Fibroblast of lung (primary cell): ENCODE measurements at regions not wholly inside any gene's neighbourhood (a gene's known extent, or its start where the extent isn't known, plus 50 kb on each side); places are given as distances from the start of the nearest gene placed in this dataset.

ENCODE experiments used
- DNase-seq, 2 donors: peaks; one replicate each; pipeline versions ENCODE4 v3.0.0 to v3.0.0-alpha.2; 2010; ENCODE audit warnings: low read depth in 2 of 2
- H2AFZ ChIP-seq: 2 replicates; pipeline ENCODE4 v1.5.1; 2012; ENCODE audit warnings: low read length, control low read depth, inconsistent platforms
- H3K27ac ChIP-seq: 2 replicates; pipeline ENCODE4 v1.5.1; 2011; ENCODE audit warnings: low read length, control low read depth; ENCODE audit not compliant: insufficient read depth
- H3K27me3 ChIP-seq: 2 replicates; pipeline ENCODE4 v1.5.1; 2011; ENCODE audit warnings: mild to moderate bottlenecking, low read length; ENCODE audit not compliant: control insufficient read depth, insufficient read depth
- H3K36me3 ChIP-seq: 2 replicates; pipeline ENCODE4 v1.5.1; 2011; ENCODE audit warnings: low read length; ENCODE audit not compliant: control insufficient read depth, insufficient read depth
- H3K4me1 ChIP-seq: 2 replicates; pipeline ENCODE4 v1.5.1; 2011; ENCODE audit warnings: low read length; ENCODE audit not compliant: control insufficient read depth, insufficient read depth; ENCODE audit errors: extremely low read depth
- H3K4me2 ChIP-seq: 2 replicates; pipeline ENCODE4 v1.5.1; 2011; ENCODE audit warnings: low read length, control low read depth; ENCODE audit not compliant: insufficient read depth; ENCODE audit errors: extremely low read depth
- H3K4me3 ChIP-seq, 4 experiments: fragments of 200-600 bp in 1 of 4; sonication (generic) in 1 of 4; replicated peaks in 1 of 4; 2 replicates each; pipeline ENCODE4 v1.5.1; 2011 to 2016; ENCODE audit warnings: low read length in 4 of 4, low read depth in 3 of 4, mild to moderate bottlenecking in 3 of 4, control low read depth in 2 of 4, inconsistent platforms in 1 of 4, mixed read lengths in 1 of 4; ENCODE audit not compliant: insufficient read depth in 1 of 4; ENCODE audit errors: control extremely low read depth in 1 of 4
- H3K79me2 ChIP-seq: 2 replicates; pipeline ENCODE4 v1.5.1; 2012; ENCODE audit warnings: mild to moderate bottlenecking, low read length, inconsistent platforms; ENCODE audit not compliant: control insufficient read depth, insufficient read depth
- H3K9ac ChIP-seq: 2 replicates; pipeline ENCODE4 v1.5.1; 2011; ENCODE audit warnings: mild to moderate bottlenecking, low read length, control low read depth; ENCODE audit not compliant: insufficient read depth
- H3K9me3 ChIP-seq: 2 replicates; pipeline ENCODE4 v1.5.1; 2012; ENCODE audit warnings: low read depth, low read length; ENCODE audit not compliant: control insufficient read depth, insufficient read depth
- H4K20me1 ChIP-seq: 2 replicates; pipeline ENCODE4 v1.5.1; 2011; ENCODE audit warnings: low read length; ENCODE audit not compliant: control insufficient read depth, insufficient read depth; ENCODE audit errors: extremely low read depth
- EZH2 ChIP-seq: IDR thresholded peaks from 2 replicates; pipeline ENCODE4 v1.5.1; 2012; ENCODE audit warnings: low read length, control low read depth, mild to moderate bottlenecking; ENCODE audit errors: missing control alignments
- TF ChIP-seq, protein P1 (sequence below), 2 donors: IDR thresholded peaks in 1 of 2; conservative IDR thresholded peaks in 1 of 2; 1 replicate in 1 of 2; 2 replicates in 1 of 2; pipeline ENCODE4 v1.5.1; 2011 to 2012; ENCODE audit warnings: low read length in 2 of 2, control low read depth in 1 of 2, inconsistent platforms in 1 of 2, low read depth in 1 of 2, mild to moderate bottlenecking in 1 of 2

DNA sequence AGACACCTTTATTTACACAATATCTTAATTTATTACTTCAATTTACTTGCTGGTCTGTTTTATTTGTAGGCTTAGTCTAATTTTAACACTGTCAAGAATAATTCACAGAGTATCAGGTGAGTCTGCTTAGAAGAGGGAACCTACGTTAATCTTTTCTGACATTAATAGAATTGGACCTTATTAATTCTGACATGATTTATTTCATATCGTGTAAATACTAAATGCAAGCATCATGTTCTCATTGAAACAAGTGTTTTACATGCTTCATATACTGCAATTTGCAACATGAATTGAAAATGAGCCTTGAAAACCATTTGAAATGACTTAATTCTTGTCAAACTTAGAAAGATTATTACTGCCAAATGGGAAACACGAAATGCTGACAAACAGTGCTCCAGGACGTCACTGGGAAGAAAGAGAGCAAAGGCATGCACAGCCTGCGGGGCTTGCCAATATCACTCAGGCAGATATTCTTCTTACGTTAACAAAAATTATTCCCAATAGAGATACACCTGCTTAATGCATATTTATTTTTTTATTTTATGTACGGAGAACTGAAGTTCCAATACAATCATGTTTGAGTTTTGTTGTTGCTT, 282.0 kb upstream of the AKR1E2 start:
- H3K27ac ChIP-seq: no peak overlapping the region
- no peak for TF ChIP-seq EZH2
- TF ChIP-seq, protein P1, sequence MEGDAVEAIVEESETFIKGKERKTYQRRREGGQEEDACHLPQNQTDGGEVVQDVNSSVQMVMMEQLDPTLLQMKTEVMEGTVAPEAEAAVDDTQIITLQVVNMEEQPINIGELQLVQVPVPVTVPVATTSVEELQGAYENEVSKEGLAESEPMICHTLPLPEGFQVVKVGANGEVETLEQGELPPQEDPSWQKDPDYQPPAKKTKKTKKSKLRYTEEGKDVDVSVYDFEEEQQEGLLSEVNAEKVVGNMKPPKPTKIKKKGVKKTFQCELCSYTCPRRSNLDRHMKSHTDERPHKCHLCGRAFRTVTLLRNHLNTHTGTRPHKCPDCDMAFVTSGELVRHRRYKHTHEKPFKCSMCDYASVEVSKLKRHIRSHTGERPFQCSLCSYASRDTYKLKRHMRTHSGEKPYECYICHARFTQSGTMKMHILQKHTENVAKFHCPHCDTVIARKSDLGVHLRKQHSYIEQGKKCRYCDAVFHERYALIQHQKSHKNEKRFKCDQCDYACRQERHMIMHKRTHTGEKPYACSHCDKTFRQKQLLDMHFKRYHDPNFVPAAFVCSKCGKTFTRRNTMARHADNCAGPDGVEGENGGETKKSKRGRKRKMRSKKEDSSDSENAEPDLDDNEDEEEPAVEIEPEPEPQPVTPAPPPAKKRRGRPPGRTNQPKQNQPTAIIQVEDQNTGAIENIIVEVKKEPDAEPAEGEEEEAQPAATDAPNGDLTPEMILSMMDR (conservative IDR thresholded peaks at IDR 0.05 in 1 of 2, IDR thresholded peaks at IDR 0.05 in 1 of 2; ENCODE audit: low read depth in 1 of 2, low read length in 2 of 2): no peak
- H2AFZ ChIP-seq: no peak overlapping the region
- no peak overlapping the region for H3K4me2 ChIP-seq
- no peaks in the 10 kb centered on the region for H3K9me3 ChIP-seq
- H4K20me1 ChIP-seq: no peaks in the 10 kb centered on the region
- DNase-seq: no peak
- H3K4me3 ChIP-seq: no peak overlapping the region
- peaks cover 3% of the 10 kb centered on the region for H3K4me1 ChIP-seq
- no peaks in the 10 kb centered on the region for H3K79me2 ChIP-seq
- H3K9ac ChIP-seq: no peak overlapping the region
- no peaks in the 10 kb centered on the region for H3K36me3 ChIP-seq
- H3K27me3 ChIP-seq: no peaks in the 10 kb centered on the region

DNA sequence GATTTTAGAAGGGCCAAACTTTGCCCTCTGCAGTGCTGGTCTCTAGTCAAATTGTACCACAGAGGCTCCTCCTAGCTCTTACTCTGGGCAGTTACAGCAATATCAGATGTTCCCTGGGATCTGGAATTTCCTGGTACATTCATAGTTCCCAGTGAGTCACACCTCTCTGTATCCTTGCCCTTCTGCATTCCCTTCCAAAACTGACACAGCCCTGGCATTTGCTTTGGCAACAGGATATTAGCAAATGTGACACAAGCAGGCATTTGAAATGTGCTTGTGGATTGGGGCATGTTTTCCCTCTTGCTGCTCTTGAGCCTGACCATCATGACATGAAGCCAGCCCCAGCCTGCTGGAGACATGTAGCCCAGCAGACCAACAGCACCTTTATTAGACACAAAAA, 284.7 kb upstream of the AKR1E2 start:
- no peaks in the 10 kb centered on the region for H3K36me3 ChIP-seq
- no peak overlapping the region for H3K4me3 ChIP-seq
- H2AFZ ChIP-seq: no peak overlapping the region
- H3K27ac ChIP-seq: peak overlapping the region; percentile 65
- no peaks in the 10 kb centered on the region for H4K20me1 ChIP-seq
- no peak overlapping the region for H3K9ac ChIP-seq
- DNase-seq: peak; percentile 88 to 94
- TF ChIP-seq EZH2: no peak
- TF ChIP-seq, protein P1 (conservative IDR thresholded peaks at IDR 0.05 in 1 of 2, IDR thresholded peaks at IDR 0.05 in 1 of 2; ENCODE audit: low read depth in 1 of 2, low read length in 2 of 2): peak; percentile 14 to 40
- H3K4me1 ChIP-seq: peaks cover 3% of the 10 kb centered on the region
- H3K27me3 ChIP-seq: no peaks in the 10 kb centered on the region
- no peaks in the 10 kb centered on the region for H3K9me3 ChIP-seq
- H3K79me2 ChIP-seq: no peaks in the 10 kb centered on the region
- no peak overlapping the region for H3K4me2 ChIP-seq

DNA sequence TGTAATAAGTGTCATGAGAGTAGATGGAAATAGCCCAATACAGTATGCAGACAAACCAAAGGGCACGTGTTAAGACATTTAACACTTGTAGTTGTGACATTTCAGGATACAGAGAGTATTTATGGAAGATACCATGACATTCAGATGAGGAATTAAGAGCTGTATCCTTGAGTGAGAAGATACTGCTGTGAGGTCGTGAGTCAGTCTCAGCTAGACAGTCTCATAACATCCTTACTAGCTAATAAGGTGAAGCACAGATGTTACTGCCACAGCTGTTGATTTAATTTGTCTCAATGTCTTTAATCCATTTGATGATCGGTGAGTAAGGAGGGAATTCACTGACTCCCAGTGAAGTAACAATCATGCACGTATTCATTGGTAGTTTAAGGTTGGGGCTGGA, 288.0 kb upstream of the AKR1E2 start:
- Histone ChIP-seq H3K4me2 (no peak overlapping the region), H3K27me3 (no peaks in the 10 kb centered on the region), H3K36me3 (no peaks in the 10 kb centered on the region), H3K4me1 (peaks cover 3% of the 10 kb centered on the region), H3K9ac (no peak overlapping the region), H3K79me2 (no peaks in the 10 kb centered on the region), H3K9me3 (no peaks in the 10 kb centered on the region), H3K27ac (no peak overlapping the region), H4K20me1 (no peaks in the 10 kb centered on the region), H3K4me3 (no peak overlapping the region), H2AFZ (no peak overlapping the region)
- no peak for DNase-seq
- TF ChIP-seq EZH2: no peak
- TF ChIP-seq, protein P1 (conservative IDR thresholded peaks at IDR 0.05 in 1 of 2, IDR thresholded peaks at IDR 0.05 in 1 of 2; ENCODE audit: low read depth in 1 of 2, low read length in 2 of 2): no peak
